ENCODE measurements at regions not wholly inside any gene's neighbourhood (a gene's known extent, or its start where the extent isn't known, plus 50 kb on each side); places are given as distances from the start of the nearest gene placed in this dataset.

GRCh38 chr13:19321222-19321621, 139.6 kb upstream of the TUBA3C start:
- Histone ChIP-seq H3K4me3 (ENCODE audit: low read length) (no peak overlapping the region), H3F3A (ENCODE audit: insufficient read depth, low read length) (no peaks in the 10 kb centered on the region), H3K27me3 (replicated peaks; ENCODE audit: insufficient read depth, low read length) (no peaks in the 10 kb centered on the region), H2AFZ (ENCODE audit: low read length) (no peak overlapping the region), H3K79me2 (ENCODE audit: low read length) (no peaks in the 10 kb centered on the region), H3K4me1 (ENCODE audit: low read length) (no peaks in the 10 kb centered on the region), H3K9ac (ENCODE audit: low read length) (no peak overlapping the region), H3K27ac (ENCODE audit: low read length) (no peak overlapping the region), H3K9me3 (replicated peaks; ENCODE audit: insufficient read depth, low read length) (no peaks in the 10 kb centered on the region), H3K4me2 (ENCODE audit: low read depth, low read length) (no peak overlapping the region), H4K20me1 (ENCODE audit: insufficient read depth, low read length) (no peaks in the 10 kb centered on the region), H3K36me3 (replicated peaks; ENCODE audit: insufficient read depth, low read length) (no peaks in the 10 kb centered on the region), H3K9me2 (replicated peaks; ENCODE audit: insufficient read depth, low read length) (no peaks in the 10 kb centered on the region)
- TF ChIP-seq EZH2 (optimal IDR thresholded peaks at IDR 0.05; ENCODE audit: low read depth, low read length) (no peak), CTCF (IDR thresholded peaks at IDR 0.05; ENCODE audit: low read length) (no peak), EZH2phosphoT487 (IDR thresholded peaks at IDR 0.05; ENCODE audit: low read length) (no peak)
- DNase-seq: no peak

GRCh38 chr13:19305434-19305833, 123.8 kb upstream of the TUBA3C start:
- Histone ChIP-seq H3K4me3 (ENCODE audit: low read length) (no peak overlapping the region), H3K9ac (ENCODE audit: low read length) (no peak overlapping the region), H3K27me3 (replicated peaks; ENCODE audit: insufficient read depth, low read length) (no peaks in the 10 kb centered on the region), H3K27ac (ENCODE audit: low read length) (no peak overlapping the region), H3F3A (ENCODE audit: insufficient read depth, low read length) (no peaks in the 10 kb centered on the region), H3K9me3 (replicated peaks; ENCODE audit: insufficient read depth, low read length) (no peaks in the 10 kb centered on the region), H3K4me2 (ENCODE audit: low read depth, low read length) (no peak overlapping the region), H3K79me2 (ENCODE audit: low read length) (no peaks in the 10 kb centered on the region), H3K9me2 (replicated peaks; ENCODE audit: insufficient read depth, low read length) (no peaks in the 10 kb centered on the region), H2AFZ (ENCODE audit: low read length) (no peak overlapping the region), H4K20me1 (ENCODE audit: insufficient read depth, low read length) (no peaks in the 10 kb centered on the region), H3K4me1 (ENCODE audit: low read length) (no peaks in the 10 kb centered on the region), H3K36me3 (replicated peaks; ENCODE audit: insufficient read depth, low read length) (no peaks in the 10 kb centered on the region)
- TF ChIP-seq EZH2phosphoT487 (IDR thresholded peaks at IDR 0.05; ENCODE audit: low read length): no peak
- TF ChIP-seq CTCF (IDR thresholded peaks at IDR 0.05; ENCODE audit: low read length): no peak
- TF ChIP-seq EZH2 (optimal IDR thresholded peaks at IDR 0.05; ENCODE audit: low read depth, low read length): no peak
- no peak for DNase-seq

- no peaks in the 10 kb centered on the region for H3K4me1 ChIP-seq (ENCODE audit: low read length)
- no peak overlapping the region for H3K9ac ChIP-seq (ENCODE audit: low read length)
- no peaks in the 10 kb centered on the region for H4K20me1 ChIP-seq (ENCODE audit: insufficient read depth, low read length)
- DNase-seq: no peak
- no peak overlapping the region for H2AFZ ChIP-seq (ENCODE audit: low read length)
- no peaks in the 10 kb centered on the region for H3F3A ChIP-seq (ENCODE audit: insufficient read depth, low read length)
- H3K9me2 ChIP-seq (replicated peaks; ENCODE audit: insufficient read depth, low read length): no peaks in the 10 kb centered on the region
- H3K4me3 ChIP-seq (ENCODE audit: low read length): no peak overlapping the region
- H3K27me3 ChIP-seq (replicated peaks; ENCODE audit: insufficient read depth, low read length): no peaks in the 10 kb centered on the region
- no peak for TF ChIP-seq CTCF (IDR thresholded peaks at IDR 0.05; ENCODE audit: low read length)
- TF ChIP-seq EZH2phosphoT487 (IDR thresholded peaks at IDR 0.05; ENCODE audit: low read length): no peak
- no peak for TF ChIP-seq EZH2 (optimal IDR thresholded peaks at IDR 0.05; ENCODE audit: low read depth, low read length)
- H3K79me2 ChIP-seq (ENCODE audit: low read length): no peaks in the 10 kb centered on the region
- H3K36me3 ChIP-seq (replicated peaks; ENCODE audit: insufficient read depth, low read length): no peaks in the 10 kb centered on the region
- no peak overlapping the region for H3K4me2 ChIP-seq (ENCODE audit: low read depth, low read length)
- no peak overlapping the region for H3K27ac ChIP-seq (ENCODE audit: low read length)
- H3K9me3 ChIP-seq (replicated peaks; ENCODE audit: insufficient read depth, low read length): no peaks in the 10 kb centered on the region
Observed at GRCh38 chr13:19289180-19289579, 107.6 kb upstream of the TUBA3C start.
